ENCODE measurements at regions not wholly inside any gene's neighbourhood (a gene's known extent, or its start where the extent isn't known, plus 50 kb on each side); places are given as distances from the start of the nearest gene placed in this dataset.
A peak's percentile ranks its signal among the peaks of the same experiment; 100 is the strongest.

- H3K27ac ChIP-seq (replicated peaks): peak overlapping the region; percentile 89
- intact Hi-C loops (cut with micrococcal nuclease): no loop called here
- no peak overlapping the region for H3K4me3 ChIP-seq
- no peak for DNase-seq
- no peaks in the 10 kb centered on the region for H3K36me3 ChIP-seq
- no peak for TF ChIP-seq CTCF (IDR thresholded peaks at IDR 0.05; ENCODE audit: borderline replicate concordance)
- H3K4me1 ChIP-seq: peaks cover 31% of the 10 kb centered on the region
- H3K27me3 ChIP-seq (ENCODE audit: low read depth): no peaks in the 10 kb centered on the region
- H3K9me3 ChIP-seq (replicated peaks): peaks cover 5% of the 10 kb centered on the region
These were observed 124.3 kb upstream of the SPRED1 start for GRCh38 chr15:38128341-38128781.

- Histone ChIP-seq H3K9me3 (replicated peaks) (peaks cover 5% of the 10 kb centered on the region), H3K27me3 (ENCODE audit: low read depth) (no peaks in the 10 kb centered on the region), H3K27ac (replicated peaks) (peak overlapping the region; percentile 89), H3K4me3 (no peak overlapping the region), H3K36me3 (no peaks in the 10 kb centered on the region), H3K4me1 (peaks cover 31% of the 10 kb centered on the region)
- no peak for TF ChIP-seq CTCF (IDR thresholded peaks at IDR 0.05; ENCODE audit: borderline replicate concordance)
- intact Hi-C loops (cut with micrococcal nuclease): no loop called here
- DNase-seq: no peak
These were observed 123.7 kb upstream of the SPRED1 start for GRCh38 chr15:38128921-38129320.

DNA sequence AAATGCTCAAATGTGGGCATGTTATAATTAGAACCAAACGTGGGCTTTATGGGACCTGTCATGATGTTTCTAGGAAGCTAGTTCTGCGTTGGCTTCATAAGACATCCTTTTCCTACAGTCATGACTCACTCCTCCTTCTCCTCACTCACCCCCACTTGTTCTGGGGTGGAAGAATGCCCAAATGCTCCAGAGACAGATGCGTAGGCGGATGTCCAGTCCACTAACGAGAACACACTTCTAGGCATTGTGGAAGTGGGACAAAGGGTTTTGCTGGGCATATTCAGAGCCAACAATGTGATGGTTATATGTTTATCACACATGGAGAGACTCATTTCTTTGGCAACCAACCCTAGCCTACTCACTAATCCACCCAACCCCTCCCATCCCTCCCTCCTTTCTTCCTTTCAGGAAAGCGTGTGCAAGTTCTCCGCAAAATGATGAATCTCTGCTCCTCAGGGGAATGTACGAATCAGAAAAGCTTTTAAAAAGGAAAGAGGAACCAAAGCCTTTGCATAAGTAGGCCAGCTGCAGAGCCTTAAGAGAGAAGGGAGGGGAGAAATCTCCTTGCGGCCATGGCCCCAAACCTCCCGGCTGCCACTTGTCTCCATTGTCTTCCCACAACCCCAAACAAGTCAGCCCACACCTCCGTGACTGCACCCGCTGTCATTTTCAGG lies 123.0 kb upstream of the SPRED1 start:
- Histone ChIP-seq H3K4me1 (peaks cover 31% of the 10 kb centered on the region), H3K27ac (replicated peaks) (peak overlapping the region; percentile 89), H3K4me3 (peak overlapping the region; percentile 48), H3K36me3 (no peaks in the 10 kb centered on the region), H3K9me3 (replicated peaks) (no peaks in the 10 kb centered on the region), H3K27me3 (ENCODE audit: low read depth) (no peaks in the 10 kb centered on the region)
- intact Hi-C loops (cut with micrococcal nuclease): no loop called here
- DNase-seq: peak; percentile 53
- TF ChIP-seq CTCF (IDR thresholded peaks at IDR 0.05; ENCODE audit: borderline replicate concordance): no peak

- Histone ChIP-seq H3K27ac (replicated peaks) (peak overlapping the region; percentile 89), H3K27me3 (ENCODE audit: low read depth) (no peaks in the 10 kb centered on the region), H3K4me1 (peaks cover 31% of the 10 kb centered on the region), H3K9me3 (replicated peaks) (no peaks in the 10 kb centered on the region), H3K4me3 (peak overlapping the region; percentile 48), H3K36me3 (no peaks in the 10 kb centered on the region)
- TF ChIP-seq CTCF (IDR thresholded peaks at IDR 0.05; ENCODE audit: borderline replicate concordance): no peak
- no peak for DNase-seq
- intact Hi-C loops (cut with micrococcal nuclease): no loop called here
These were observed 122.5 kb upstream of the SPRED1 start for GRCh38 chr15:38130205-38130567.

- H3K27ac ChIP-seq (replicated peaks): peak overlapping the region; percentile 89
- intact Hi-C loops (cut with micrococcal nuclease): no loop called here
- H3K9me3 ChIP-seq (replicated peaks): peaks cover 5% of the 10 kb centered on the region
- peak; percentile 84 for DNase-seq
- no peak for TF ChIP-seq CTCF (IDR thresholded peaks at IDR 0.05; ENCODE audit: borderline replicate concordance)
- peak overlapping the region; percentile 48 for H3K4me3 ChIP-seq
- no peaks in the 10 kb centered on the region for H3K27me3 ChIP-seq (ENCODE audit: low read depth)
- peaks cover 31% of the 10 kb centered on the region for H3K4me1 ChIP-seq
- H3K36me3 ChIP-seq: no peaks in the 10 kb centered on the region
These were observed 121.7 kb upstream of the SPRED1 start for GRCh38 chr15:38130740-38131498.
